Activated CD8-positive, alpha-beta memory T cell treated with anti-CD3 and anti-CD28 coated beads, Interleukin-2, amount 50 U/mL, for 48 hours (primary cell): ENCODE measurements at regions not wholly inside any gene's neighbourhood (a gene's known extent, or its start where the extent isn't known, plus 50 kb on each side); places are given as distances from the start of the nearest gene placed in this dataset.

Source experiments
- DNase-seq: peaks from one replicate; pipeline ENCODE4 v3.0.0-alpha.2; 2020

GRCh38 chr16:80033783-80034468 is 433.4 kb upstream of the MAF start:
- DNase-seq = no peak

- DNase-seq = no peak
Observed at GRCh38 chr16:80029761-80030481, 429.4 kb upstream of the MAF start.

DNA sequence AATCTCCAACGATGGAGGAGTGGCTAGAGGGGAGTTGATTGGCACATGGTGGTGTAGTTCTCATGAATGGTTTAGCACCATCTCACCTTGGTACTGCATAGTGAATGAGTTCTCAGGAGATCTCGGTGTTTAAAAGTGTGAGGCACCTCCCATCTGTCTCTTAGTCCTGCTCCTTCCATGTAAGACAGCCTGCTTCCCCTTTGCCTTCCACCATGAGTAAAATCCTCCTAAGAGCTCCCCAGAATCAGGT is 428.8 kb upstream of the MAF start:
- DNase-seq = no peak

- DNase-seq = no peak
Observed at GRCh38 chr16:80028581-80029380, 428.2 kb upstream of the MAF start.

- DNase-seq = peak; percentile 65
Observed at GRCh38 chr16:80027007-80027965, 426.7 kb upstream of the MAF start.

GRCh38 chr16:80025236-80025635 is 424.7 kb upstream of the MAF start:
- DNase-seq = no peak

DNA sequence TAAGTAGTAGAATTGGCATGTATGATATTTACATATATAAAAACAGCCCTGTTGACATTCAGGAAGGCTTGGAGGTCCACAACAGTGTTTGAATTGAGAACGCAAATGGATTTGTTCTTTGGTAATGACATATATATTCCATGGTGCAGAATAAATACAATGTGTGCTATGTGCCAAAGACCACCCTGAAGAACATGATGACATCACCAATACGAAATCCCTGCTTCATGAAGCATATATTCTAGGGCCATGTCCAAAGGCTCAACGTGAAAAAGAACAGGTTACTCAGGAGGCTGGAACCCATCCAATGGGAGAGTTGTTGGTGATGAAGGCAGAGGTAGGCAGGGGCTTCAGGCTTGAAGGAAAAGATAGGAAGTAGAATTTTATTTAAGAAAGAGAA is 423.9 kb upstream of the MAF start:
- DNase-seq = no peak

DNA sequence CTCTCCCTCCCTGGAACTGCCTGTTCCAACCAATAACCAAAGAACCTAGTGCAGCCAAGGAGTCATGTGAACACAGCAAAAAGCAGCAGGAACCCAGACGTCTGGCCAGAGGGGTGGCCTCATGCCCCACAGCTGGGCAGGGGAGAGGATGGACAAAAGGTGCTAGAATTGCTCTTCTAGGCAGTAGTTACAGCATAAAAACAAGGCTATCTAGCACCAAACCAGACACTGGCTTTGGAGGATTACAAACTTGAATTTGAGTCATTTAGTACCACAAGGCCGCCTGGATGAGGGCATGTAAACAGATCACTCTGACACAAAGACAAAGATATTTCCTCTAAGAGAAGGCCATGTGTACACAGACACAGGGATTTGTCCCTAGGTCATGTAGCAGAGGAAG is 423.3 kb upstream of the MAF start:
- no peak for DNase-seq

DNA sequence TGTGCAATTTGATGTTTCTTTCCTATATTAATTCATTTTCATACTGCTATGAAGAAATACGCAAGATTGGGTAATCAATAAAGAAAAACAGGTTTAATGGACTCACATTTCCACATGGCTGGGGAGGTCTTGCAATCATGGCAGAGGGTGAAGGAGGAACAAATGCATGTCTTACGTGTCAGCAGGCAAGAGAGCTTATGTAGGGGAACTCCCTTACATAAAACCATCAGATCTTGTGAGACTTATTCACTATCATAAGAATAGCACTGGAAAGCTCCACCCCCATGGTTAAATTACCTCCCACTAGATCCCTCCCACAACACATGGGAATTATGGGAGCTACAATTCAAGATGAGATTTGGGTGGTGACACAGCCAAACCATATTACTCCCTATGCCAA is 418.9 kb upstream of the MAF start:
- DNase-seq = no peak

DNA sequence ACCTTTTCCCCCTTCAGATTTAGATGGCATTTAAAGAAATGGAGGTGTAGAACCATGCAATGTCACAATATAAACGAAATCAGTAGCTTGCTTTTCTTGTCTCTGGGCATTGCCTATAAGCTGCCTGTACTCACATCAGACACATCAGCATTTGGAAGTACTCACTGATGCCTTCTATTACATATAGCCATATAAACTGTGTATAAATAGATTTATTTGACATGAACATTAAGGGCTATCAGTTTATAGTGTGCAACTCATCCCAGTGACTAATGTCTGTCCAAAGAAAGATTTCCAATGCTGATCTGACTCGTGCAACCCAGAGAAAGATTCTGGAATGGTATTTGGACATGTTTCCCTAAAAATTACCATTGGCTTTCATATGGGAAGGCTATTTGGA is 417.9 kb upstream of the MAF start:
- no peak for DNase-seq

DNA sequence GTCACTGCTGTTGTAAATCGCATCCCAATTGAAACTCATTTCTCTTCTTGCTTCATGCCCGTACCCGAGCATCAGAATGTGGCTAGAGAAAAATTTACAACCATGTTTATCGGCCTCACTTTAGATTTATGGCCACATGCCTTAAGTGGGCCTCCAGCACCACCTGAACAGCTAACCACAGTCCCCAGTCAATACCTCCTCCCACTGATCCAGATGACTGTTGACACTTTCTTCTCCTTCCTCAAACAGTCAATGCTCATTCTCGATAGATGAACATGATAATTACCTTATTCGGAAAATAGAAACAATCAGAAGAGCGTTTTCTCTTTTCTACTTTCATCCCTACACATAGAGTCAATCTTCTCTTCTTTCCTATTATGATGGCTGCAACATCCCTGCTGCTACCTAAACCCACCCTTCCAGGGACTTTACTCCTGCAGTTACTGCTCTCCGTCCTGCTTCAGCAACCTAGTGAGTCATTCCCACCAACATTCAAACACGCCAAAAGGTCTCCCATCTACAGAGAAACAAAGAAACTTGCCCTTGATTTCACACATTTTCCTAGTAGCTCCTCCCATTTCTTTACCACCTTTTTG is 416.3 kb upstream of the MAF start:
- DNase-seq = no peak

DNA sequence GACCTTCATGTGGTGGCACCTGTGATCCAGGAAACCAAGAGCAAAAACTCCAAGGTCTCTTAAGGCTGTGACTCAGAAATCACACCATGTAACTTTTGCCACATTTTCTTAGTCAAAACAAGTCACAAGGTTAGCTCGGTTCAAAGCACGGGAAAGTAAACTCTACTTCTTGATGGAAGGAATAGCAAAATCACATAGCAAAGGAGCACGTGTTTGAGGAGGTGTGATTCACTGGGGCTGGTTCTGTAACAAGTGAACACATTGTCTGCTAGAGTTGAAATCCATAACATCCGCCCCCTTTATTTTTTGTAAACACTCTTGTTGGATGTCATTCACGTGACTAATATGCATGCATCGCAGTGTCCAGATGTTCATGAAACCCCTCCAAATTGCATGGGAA is 415.0 kb upstream of the MAF start:
- DNase-seq = no peak

GRCh38 chr16:80014241-80014939 is 413.9 kb upstream of the MAF start:
- no peak for DNase-seq

- DNase-seq = no peak
Observed at GRCh38 chr16:80012586-80012985, 412.0 kb upstream of the MAF start.

DNA sequence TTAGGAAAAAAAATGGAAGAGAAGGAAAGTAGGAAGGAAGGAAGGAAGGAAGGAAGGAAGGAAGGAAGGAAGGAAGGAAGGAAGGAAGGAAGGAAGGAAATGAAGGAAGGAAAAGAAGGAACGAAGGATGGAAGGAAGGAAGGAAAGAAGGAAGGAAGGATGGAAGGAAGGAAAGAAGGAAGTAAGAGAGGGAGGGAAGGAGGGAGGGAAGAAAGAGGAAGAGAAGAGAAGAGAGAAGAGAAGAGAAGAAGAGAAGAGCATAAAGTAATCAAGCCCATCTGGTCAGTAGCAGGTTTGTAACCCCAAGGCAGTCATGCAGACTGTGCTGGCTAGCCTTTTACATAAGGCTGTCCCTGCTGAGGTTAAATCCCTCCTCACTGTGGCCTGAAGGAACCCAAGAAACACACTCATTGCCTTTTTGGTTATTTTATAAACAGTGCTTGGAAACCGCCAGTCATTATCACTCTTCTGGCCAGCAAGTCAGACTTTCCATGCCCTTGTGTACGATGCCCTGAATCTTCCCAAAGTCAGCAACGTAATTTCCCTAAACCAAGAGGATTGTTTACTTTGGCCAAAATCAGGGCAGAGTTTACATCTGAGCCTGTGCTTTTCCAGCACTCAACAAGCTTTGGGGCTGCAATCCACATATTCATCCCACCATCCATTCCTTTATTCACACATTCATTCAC is 409.6 kb upstream of the MAF start:
- DNase-seq = no peak

DNA sequence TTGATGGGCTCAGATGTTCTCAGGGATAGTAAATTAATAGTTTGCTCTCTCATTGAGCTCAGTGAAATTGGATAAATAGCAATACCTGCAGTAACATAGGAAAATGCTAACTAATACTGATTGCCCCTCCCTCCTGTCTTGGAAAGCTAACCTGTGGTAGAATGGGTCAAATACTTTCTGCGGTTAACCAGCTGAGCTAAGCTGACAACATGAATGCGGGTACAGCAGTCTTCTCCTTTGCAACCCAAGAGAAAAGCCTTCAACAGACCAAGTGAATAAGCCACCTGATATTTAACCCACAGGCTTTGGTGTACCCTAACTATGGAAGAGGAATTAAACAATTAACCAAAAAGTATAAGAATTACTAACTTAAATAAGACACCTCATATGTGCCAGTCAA is 408.3 kb upstream of the MAF start:
- DNase-seq = no peak

DNA sequence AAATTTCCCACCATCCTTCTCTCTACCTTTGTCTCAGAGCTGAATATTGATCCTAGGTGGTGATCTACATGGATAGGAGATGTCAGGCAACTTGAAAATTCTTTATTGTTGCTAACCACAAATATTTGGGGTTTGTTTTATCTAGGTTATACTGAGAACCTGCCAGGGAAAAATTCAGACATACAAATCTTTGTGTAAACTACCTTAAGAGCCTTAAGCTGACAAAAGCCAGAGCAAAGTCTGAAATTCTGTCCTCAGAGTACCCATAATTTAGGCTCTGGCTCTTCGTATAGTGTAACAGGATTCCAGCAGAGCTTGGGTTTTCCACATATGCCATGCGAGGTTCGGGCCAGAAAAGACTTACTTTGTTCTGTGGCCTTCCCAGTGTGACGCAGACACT is 406.7 kb upstream of the MAF start:
- no peak for DNase-seq

DNA sequence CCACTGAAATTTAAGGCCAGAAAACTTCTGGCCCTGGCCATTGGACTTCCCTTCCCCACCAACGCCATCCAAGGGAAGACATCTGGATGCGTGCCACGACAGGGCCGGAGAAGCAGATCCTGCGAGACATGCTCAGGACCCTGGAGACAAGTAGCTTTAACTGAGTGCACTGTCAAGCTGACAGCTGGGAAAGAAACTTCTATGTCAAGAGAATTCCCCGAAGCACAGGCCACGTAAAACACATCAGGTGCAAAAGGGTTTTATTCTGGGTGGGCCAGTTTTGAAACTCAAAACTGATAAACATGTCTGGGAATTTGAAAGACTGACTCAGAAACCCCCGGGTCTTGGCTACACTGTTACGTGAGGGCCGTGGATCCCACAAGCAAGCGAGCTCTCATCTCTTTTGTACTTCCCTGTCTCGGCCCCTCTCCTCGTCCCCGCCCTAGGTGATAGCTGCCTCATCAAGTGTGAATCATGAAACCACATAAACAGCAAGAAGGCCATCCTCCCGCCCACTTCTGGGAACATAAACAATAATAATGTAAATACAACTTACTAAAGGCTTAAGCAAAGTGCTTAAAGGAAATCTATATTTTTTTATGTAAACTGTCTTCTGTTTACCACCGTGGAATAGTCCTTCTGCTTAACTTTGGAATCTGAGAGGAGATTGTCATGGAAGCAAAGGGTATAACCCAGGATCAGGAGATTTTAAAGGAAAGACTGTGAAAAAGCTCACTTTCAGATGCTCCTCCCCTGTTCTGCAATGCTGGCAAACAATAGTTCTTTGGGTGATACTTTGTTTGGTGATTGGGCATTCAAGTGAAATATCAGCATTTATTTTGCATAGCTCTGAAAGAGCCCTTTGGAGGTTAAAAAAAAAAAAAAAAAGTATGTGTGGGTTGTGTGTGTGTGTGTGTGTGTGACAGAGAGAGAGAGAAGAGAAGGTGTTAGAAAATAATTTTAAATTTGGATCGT is 406.0 kb upstream of the MAF start:
- no peak for DNase-seq

- DNase-seq = no peak
Observed at GRCh38 chr16:80004113-80004512, 403.6 kb upstream of the MAF start.

DNA sequence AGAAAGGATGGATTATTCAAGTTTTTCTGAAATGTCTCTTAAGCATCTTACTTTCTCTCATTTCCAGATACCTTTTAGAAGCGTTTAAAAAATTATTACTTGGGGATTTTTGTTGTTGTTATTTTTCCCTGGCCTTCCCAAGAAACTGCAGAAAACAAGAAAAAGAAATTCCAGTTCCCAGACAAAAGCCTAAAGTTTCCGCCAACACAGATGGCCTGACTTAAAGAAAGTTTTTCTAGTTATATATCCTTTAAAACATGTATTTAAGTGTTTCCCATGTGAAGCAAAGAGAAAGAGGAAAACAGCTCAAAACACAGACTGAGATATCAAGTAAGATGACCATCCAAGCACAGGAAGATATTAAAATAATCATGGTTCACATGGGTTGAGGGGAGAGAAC is 401.7 kb upstream of the MAF start:
- DNase-seq = no peak
